Pancreas (tissue), 10 donors: ENCODE measurements at regions not wholly inside any gene's neighbourhood (a gene's known extent, or its start where the extent isn't known, plus 50 kb on each side); places are given as distances from the start of the nearest gene placed in this dataset.

ENCODE experiments used
- ATAC-seq, 4 donors: fragments of 200-7000 bp; cut with Tn5 transposase; one replicate each; pipeline versions ENCODE4 v1.8.0 to v1.9.1; 2020; ENCODE audit warnings: mild to moderate bottlenecking in 4 of 4, moderate library complexity in 4 of 4
- DNase-seq, 6 donors: peaks; one replicate each; pipeline ENCODE4 v3.0.0-alpha.2; 2020
- FAIRE-seq: peaks from 2 replicates; lab custom pipeline; 2012; peaks lifted over from hg19 to GRCh38; lab: Jason Lieb, UNC
- H3K27ac ChIP-seq, 4 donors: fragments of 200-600 bp; sonication (generic); 1 replicate in 3 of 4; 2 replicates in 1 of 4; pipeline versions ENCODE4 v1.5.0 to v1.8.0; 2020
- H3K27me3 ChIP-seq, 4 donors: fragments of 200-600 bp; one replicate each; pipeline ENCODE4 v1.8.0; 2021
- H3K36me3 ChIP-seq, 3 donors: fragments of 200-600 bp; sonication (generic) in 1 of 3; one replicate each; pipeline versions ENCODE4 v1.5.0 to v1.8.0; 2020 to 2021
- H3K4me1 ChIP-seq, 3 donors: fragments of 200-600 bp; one replicate each; pipeline ENCODE4 v1.8.0; 2021
- H3K4me3 ChIP-seq, 4 donors: fragments of 200-600 bp; sonication (generic) in 2 of 4; one replicate each; pipeline versions ENCODE4 v1.5.0 to v1.8.0; 2020 to 2021
- H3K9me3 ChIP-seq, 4 donors: fragments of 200-600 bp; one replicate each; pipeline ENCODE4 v1.8.0; 2021
- WGBS, 2 donors: extraction: QIAGEN DNeasy Blood & Tissue Kit; methylation state at CpG; one replicate each; pipeline ENCODE4 v1.1.7; 2013; 5-methylcytosine and 5-hydroxymethylcytosine counted together
- intact Hi-C, 3 donors: fragments of 100-400 bp; cut with DNase I; formaldehyde crosslinking; loops; one replicate each; pipeline versions ENCODE4 v1.11.1 to v1.14.2; 2022
- TF ChIP-seq, protein P1 (sequence below), 4 donors: fragments of 200-600 bp; sonication (generic) in 3 of 4; IDR thresholded peaks; one replicate each; pipeline versions ENCODE4 v1.5.0 to v1.8.0; 2021; ENCODE audit warnings: antibody characterized with exemption in 4 of 4
- donor health status: healthy with polysubstance abuse.
- donor health status: DM: no; HTN: no; CAD: no; lungs with moderate emphysema.
- donor health status: DM: no; HTN: no; CAD: no.
- donor health status: control.
- donor health status: control.
- donor health status: Bipolar disorder and iron deficiency.
- donor health status: DM: yes; HTN: yes; CAD: no.
- donor health status: DM: no; HTN: no; CAD: no.
- donor health status: DM: no; HTN: no; CAD: no.
- donor health status: DM: yes; HTN: yes; CAD: no.

DNA sequence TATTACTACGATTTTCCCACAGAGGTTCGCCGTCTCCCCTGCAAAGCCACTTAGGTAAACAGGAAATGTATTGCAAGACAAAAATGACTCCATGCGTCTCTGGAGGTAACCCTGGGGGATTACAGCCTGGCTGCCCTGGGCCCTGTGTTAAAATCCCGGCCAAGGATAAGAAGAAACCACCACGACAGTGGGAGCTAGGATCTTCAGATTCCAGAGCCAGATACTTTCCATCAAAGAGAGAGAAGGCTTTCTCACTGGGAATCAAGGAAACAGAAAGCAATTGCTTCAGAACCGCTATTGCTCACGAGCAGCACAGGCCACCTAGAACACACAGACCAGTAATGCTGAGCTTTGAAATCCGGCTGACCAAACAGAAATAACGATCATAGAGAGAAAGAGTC lies 97.9 kb upstream of the ZNF516 start:
- H3K9me3 ChIP-seq, result no peaks in the 10 kb centered on the region
- TF ChIP-seq, protein P1, sequence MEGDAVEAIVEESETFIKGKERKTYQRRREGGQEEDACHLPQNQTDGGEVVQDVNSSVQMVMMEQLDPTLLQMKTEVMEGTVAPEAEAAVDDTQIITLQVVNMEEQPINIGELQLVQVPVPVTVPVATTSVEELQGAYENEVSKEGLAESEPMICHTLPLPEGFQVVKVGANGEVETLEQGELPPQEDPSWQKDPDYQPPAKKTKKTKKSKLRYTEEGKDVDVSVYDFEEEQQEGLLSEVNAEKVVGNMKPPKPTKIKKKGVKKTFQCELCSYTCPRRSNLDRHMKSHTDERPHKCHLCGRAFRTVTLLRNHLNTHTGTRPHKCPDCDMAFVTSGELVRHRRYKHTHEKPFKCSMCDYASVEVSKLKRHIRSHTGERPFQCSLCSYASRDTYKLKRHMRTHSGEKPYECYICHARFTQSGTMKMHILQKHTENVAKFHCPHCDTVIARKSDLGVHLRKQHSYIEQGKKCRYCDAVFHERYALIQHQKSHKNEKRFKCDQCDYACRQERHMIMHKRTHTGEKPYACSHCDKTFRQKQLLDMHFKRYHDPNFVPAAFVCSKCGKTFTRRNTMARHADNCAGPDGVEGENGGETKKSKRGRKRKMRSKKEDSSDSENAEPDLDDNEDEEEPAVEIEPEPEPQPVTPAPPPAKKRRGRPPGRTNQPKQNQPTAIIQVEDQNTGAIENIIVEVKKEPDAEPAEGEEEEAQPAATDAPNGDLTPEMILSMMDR (IDR thresholded peaks at IDR 0.05), result no peak
- H3K27me3 ChIP-seq, result peaks cover 0 to 5% (median 0%) of the 10 kb centered on the region in 4 donors
- 13 to 15% methylated on average over 10 of the region's 10 CpGs for WGBS, 2 donors
- H3K4me3 ChIP-seq, result no peak overlapping the region
- no peak for DNase-seq
- FAIRE-seq, result no peak
- ATAC-seq, result peak in 2 of 4 donors; percentile 57 to 58
- H3K4me1 ChIP-seq, result no peaks in the 10 kb centered on the region
- no peak overlapping the region for H3K27ac ChIP-seq
- intact Hi-C loops, result no loop called here
- H3K36me3 ChIP-seq, result no peaks in the 10 kb centered on the region

DNA sequence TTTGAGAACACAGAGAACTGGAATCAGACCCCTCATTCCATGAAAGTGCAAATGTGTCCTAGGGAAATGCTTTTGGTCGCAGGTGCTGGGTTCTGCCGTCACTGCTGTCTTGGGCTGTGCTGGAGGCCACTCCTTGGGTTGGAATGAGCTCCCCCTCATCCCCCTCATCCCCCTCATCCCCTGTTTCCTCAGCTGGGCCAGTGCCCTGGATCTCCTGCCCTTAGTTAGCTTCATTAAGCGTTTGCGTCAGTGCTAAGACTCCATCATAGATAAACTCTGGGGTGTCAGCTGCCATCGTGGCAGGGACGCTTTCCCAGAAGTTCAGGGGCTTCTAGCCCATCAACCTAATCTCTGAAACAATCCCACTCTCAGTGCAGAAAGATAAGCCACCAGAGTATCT lies 97.1 kb upstream of the ZNF516 start:
- 63 to 67% methylated on average over 6 of the region's 6 CpGs for whole genome bisulfite sequencing, 2 donors
- DNase-seq (no peak), FAIRE-seq (no peak), ATAC-seq (no peak)
- H3K27me3 ChIP-seq, result peaks cover 0 to 5% (median 0%) of the 10 kb centered on the region in 4 donors
- no peaks in the 10 kb centered on the region for H3K4me1 ChIP-seq
- H3K9me3 ChIP-seq, result no peaks in the 10 kb centered on the region
- TF ChIP-seq, protein P1 (IDR thresholded peaks at IDR 0.05), result no peak
- no peak overlapping the region for H3K27ac ChIP-seq
- H3K36me3 ChIP-seq, result no peaks in the 10 kb centered on the region
- intact Hi-C loops, result no loop called here
- no peak overlapping the region for H3K4me3 ChIP-seq

DNA sequence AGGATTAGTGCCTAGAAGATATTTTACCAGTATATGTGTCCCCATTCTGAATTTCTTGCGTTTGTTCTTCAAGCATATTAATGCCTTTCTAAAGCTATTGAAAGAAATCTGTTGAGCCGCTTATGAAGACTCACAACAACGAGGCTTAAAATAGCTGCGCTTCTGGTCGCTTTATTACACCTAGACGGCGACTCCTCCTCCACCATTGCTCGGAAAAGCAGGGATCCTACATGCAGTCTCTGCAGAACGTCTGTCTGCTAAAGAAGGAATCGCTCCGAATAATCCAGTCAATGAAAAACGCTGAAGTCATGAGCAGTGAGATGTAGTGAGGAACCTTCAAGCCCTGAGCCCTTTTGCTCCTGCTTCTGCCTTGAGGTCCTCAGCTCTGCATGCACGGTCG lies 94.8 kb upstream of the ZNF516 start:
- Histone ChIP-seq H3K9me3 (no peaks in the 10 kb centered on the region), H3K36me3 (no peaks in the 10 kb centered on the region), H3K27ac (no peak overlapping the region), H3K4me1 (no peaks in the 10 kb centered on the region), H3K27me3 (peaks cover 0 to 5% (median 0%) of the 10 kb centered on the region in 4 donors), H3K4me3 (no peak overlapping the region)
- intact Hi-C loops, result no loop called here
- FAIRE-seq (no peak), ATAC-seq (no peak), DNase-seq (no peak)
- 70 to 82% methylated on average over 14 of the region's 14 CpGs for WGBS, 2 donors
- TF ChIP-seq, protein P1 (IDR thresholded peaks at IDR 0.05), result no peak

DNA sequence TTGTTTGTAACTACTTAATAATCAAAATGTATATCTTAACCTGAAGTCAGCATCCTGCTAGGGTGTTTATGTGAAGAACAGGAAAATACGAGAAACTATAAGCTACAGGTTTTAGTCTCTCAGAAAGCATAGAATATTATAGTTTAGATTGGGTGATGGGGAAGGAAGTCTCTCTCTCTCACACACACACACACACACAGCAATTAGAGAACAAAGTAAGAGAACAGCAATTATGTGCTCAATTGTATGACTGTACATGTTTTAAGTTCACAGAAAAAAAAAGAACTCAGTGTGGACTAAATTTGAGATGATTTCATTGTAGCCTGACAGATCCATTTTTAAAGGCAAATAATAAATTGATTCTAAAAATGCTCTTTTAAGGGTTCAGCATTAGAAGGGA lies 94.3 kb upstream of the ZNF516 start:
- ATAC-seq, result peak in 1 of 4 donors; percentile 30
- FAIRE-seq, result no peak

DNA sequence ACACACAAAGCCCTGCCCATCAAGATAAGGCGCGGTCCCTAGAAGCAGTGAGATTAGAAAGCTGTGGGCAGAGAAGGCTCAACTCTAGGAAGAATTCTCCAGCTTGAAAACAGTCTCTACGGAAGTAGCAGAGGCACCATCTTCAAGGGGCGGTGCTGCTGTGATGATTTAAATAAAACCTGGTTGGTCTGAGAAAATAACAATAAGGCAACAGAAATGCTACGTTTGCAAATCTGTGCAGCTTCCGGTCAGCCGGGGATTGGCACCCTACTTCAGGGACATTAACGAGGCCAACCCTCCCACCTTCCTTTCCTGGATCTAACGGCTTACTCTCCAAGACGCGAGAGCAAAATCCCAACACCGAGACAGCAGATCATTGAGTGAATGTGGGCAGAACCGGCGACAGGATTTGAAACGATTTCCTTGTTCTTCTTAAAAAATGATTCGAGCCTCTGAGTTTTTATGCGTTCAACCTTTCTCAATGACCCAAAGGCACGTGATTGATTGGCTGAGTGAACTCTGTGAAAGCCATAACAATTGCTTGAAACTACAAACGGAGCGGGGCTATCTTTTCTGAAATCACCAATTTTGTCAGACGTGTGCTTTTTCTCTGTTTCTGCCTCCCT lies 93.7 kb upstream of the ZNF516 start:
- intact Hi-C loops, result no loop called here
- TF ChIP-seq, protein P1 (IDR thresholded peaks at IDR 0.05), result no peak
- peak in 3 of 4 donors; percentile 61 to 74 (median 68) for ATAC-seq

More for the DNA sequence above, 94.3 kb upstream of the ZNF516 start:
- Histone ChIP-seq H3K27me3 (peaks cover 0 to 5% (median 0%) of the 10 kb centered on the region in 4 donors), H3K27ac (no peak overlapping the region), H3K4me3 (no peak overlapping the region), H3K36me3 (no peaks in the 10 kb centered on the region), H3K9me3 (no peaks in the 10 kb centered on the region), H3K4me1 (no peaks in the 10 kb centered on the region)
- intact Hi-C loops, result no loop called here
- no peak for DNase-seq
- TF ChIP-seq, protein P1 (IDR thresholded peaks at IDR 0.05), result no peak
- WGBS, 2 donors, result 44 to 47% methylated on average over 1 of the region's 1 CpG

More for the DNA sequence above, 93.7 kb upstream of the ZNF516 start:
- DNase-seq (no peak), FAIRE-seq (no peak)
- H3K9me3 ChIP-seq, result no peaks in the 10 kb centered on the region
- no peaks in the 10 kb centered on the region for H3K36me3 ChIP-seq
- H3K27me3 ChIP-seq, result peaks cover 0 to 5% (median 0%) of the 10 kb centered on the region in 4 donors
- 10 to 15% methylated on average over 21 of the region's 21 CpGs for whole genome bisulfite sequencing, 2 donors
- peak overlapping the region in 2 of 4 donors; percentile 15 to 38 for H3K4me3 ChIP-seq
- no peak overlapping the region for H3K27ac ChIP-seq
- H3K4me1 ChIP-seq, result no peaks in the 10 kb centered on the region
